HCT116 (cell line): ENCODE measurements at regions not wholly inside any gene's neighbourhood (a gene's known extent, or its start where the extent isn't known, plus 50 kb on each side); places are given as distances from the start of the nearest gene placed in this dataset.

Experiments
- ATAC-seq: fragments of 200-7000 bp; cut with Tn5 transposase; 2 replicates; pipeline ENCODE4 v1.9.1; 2020; ENCODE audit warnings: mild to moderate bottlenecking, moderate library complexity
- BruUV-seq: library from RNA; stranded (reverse); fragments of 400-500 nt; replicated peaks from 2 replicates; lab custom pipeline; 2021; lab: Mats Ljungman, UMichigan
- CTCF ChIA-PET: fragments of 300-600 bp; sonication (Branson Sonifier 250); formaldehyde crosslinking; loops from one replicate; lab custom pipeline; 2021; ENCODE audit warnings: antibody characterized with exemption; lab: Charles Lee
- POLR2A ChIA-PET: fragments of 300-600, 350-600 bp; sonication (Branson Sonifier 250); formaldehyde crosslinking; loops from one replicate; lab custom pipeline; 2021; ENCODE audit warnings: antibody characterized with exemption; lab: Charles Lee
- RAD21 ChIA-PET, 2 experiments: fragments of 300-600 bp; sonication (Branson Sonifier 250); formaldehyde crosslinking; loops; one replicate each; lab custom pipeline; 2023; ENCODE audit warnings: low total read pairs in 2 of 2; ENCODE audit not compliant: uncharacterized antibody in 2 of 2, unreplicated experiment in 2 of 2, low non-redundant PET in 1 of 2; lab: Charles Lee
- DNase-seq: peaks from one replicate; pipeline ENCODE4 v3.0.0-alpha.2; 2010; ENCODE audit warnings: low read depth, low spot score
- H2AFZ ChIP-seq: fragments of 200-600 bp; shearing (Covaris generic), sonication (generic); 2 replicates; pipeline ENCODE4 v1.6.1; 2017; ENCODE audit warnings: low read depth, mixed run types, mixed read lengths, antibody characterized with exemption, low read length; ENCODE audit not compliant: poor library complexity, severe bottlenecking
- H3K27ac ChIP-seq: 2 replicates; pipeline ENCODE4 v1.5.1; 2012; ENCODE audit warnings: low read depth, low read length
- H3K27me3 ChIP-seq: fragments of 200-600 bp; sonication (generic); 2 replicates; pipeline ENCODE4 v1.6.1; 2016; ENCODE audit warnings: mixed run types, low read length, mixed read lengths; ENCODE audit not compliant: insufficient read depth
- H3K36me3 ChIP-seq, 2 experiments: fragments of 200-500 bp in 1 of 2; fragments of 200-600 bp in 1 of 2; sonication (Bioruptor generic) in 1 of 2; sonication (generic) in 1 of 2; 2 replicates each; pipeline versions ENCODE4 v1.5.1 to v1.6.1; 2014 to 2016; ENCODE audit warnings: low read length in 2 of 2, inconsistent platforms in 1 of 2, mixed read lengths in 1 of 2, mixed run types in 1 of 2; ENCODE audit not compliant: insufficient read depth in 2 of 2, control insufficient read depth in 1 of 2
- H3K4me1 ChIP-seq, 2 experiments: fragments of 200-600 bp in 1 of 2; sonication (generic) in 1 of 2; 2 replicates each; pipeline versions ENCODE4 v1.5.1 to v1.6.1; 2012 to 2017; ENCODE audit warnings: low read length in 2 of 2, inconsistent platforms in 1 of 2, mild to moderate bottlenecking in 1 of 2, mixed read lengths in 1 of 2, mixed run types in 1 of 2, moderate library complexity in 1 of 2; ENCODE audit not compliant: insufficient read depth in 2 of 2, control insufficient read depth in 1 of 2
- H3K4me2 ChIP-seq: fragments of 200-600 bp; sonication (generic); 2 replicates; pipeline ENCODE4 v1.6.1; 2017; ENCODE audit warnings: mixed run types, low read length, mixed read lengths
- H3K4me3 ChIP-seq, 2 experiments: fragments of 200-600 bp in 1 of 2; sonication (generic) in 1 of 2; replicated peaks in 1 of 2; 2 replicates each; pipeline ENCODE4 v1.5.1; 2011 to 2016; ENCODE audit warnings: low read length in 2 of 2, control low read depth in 1 of 2, low read depth in 1 of 2, mild to moderate bottlenecking in 1 of 2, mixed read lengths in 1 of 2, mixed run types in 1 of 2
- H3K79me2 ChIP-seq: fragments of 200-600 bp; sonication (generic); 2 replicates; pipeline ENCODE4 v1.6.1; 2017; ENCODE audit warnings: mild to moderate bottlenecking, mixed run types, low read length, moderate library complexity, mixed read lengths; ENCODE audit not compliant: insufficient read depth
- H3K9ac ChIP-seq: fragments of 200-600 bp; sonication (generic); 2 replicates; pipeline ENCODE4 v1.6.1; 2016; ENCODE audit warnings: low read length, mixed read lengths
- H3K9me2 ChIP-seq: fragments of 200-600 bp; sonication (generic), shearing (Covaris generic); 2 replicates; pipeline ENCODE4 v1.6.1; 2017; ENCODE audit warnings: mixed run types, mild to moderate bottlenecking, moderate library complexity; ENCODE audit not compliant: insufficient read depth
- H3K9me3 ChIP-seq, 2 experiments: fragments of 200-500 bp in 1 of 2; fragments of 200-600 bp in 1 of 2; sonication (Bioruptor generic) in 1 of 2; sonication (generic) in 1 of 2; 2 replicates each; pipeline ENCODE4 v1.6.1; 2014 to 2017; ENCODE audit warnings: low read length in 2 of 2, mixed read lengths in 2 of 2, inconsistent platforms in 1 of 2, low read depth in 1 of 2, mild to moderate bottlenecking in 1 of 2, mixed run types in 1 of 2, moderate library complexity in 1 of 2; ENCODE audit not compliant: control insufficient read depth in 1 of 2, insufficient read depth in 1 of 2
- H4K20me1 ChIP-seq: fragments of 200-600 bp; sonication (generic), shearing (Covaris generic); 2 replicates; pipeline ENCODE4 v1.6.1; 2017; ENCODE audit warnings: mixed run types, mild to moderate bottlenecking, moderate library complexity; ENCODE audit not compliant: insufficient read depth
- CBX3 ChIP-seq: IDR thresholded peaks from 2 replicates; pipeline ENCODE4 v1.6.1; 2012; ENCODE audit warnings: low read depth
- CEBPB ChIP-seq: IDR thresholded peaks from 2 replicates; pipeline ENCODE4 v1.6.1; 2012; ENCODE audit warnings: low read depth
- CTCF ChIP-seq, 3 experiments: fragments of 200-600 bp in 1 of 3; sonication (generic) in 1 of 3; IDR thresholded peaks in 2 of 3; conservative IDR thresholded peaks in 1 of 3; 2 replicates each; pipeline ENCODE4 v1.5.1; 2012 to 2017; ENCODE audit warnings: low read depth in 2 of 3, low read length in 2 of 3, antibody characterized with exemption in 1 of 3, borderline replicate concordance in 1 of 3, control low read depth in 1 of 3, mild to moderate bottlenecking in 1 of 3, mixed read lengths in 1 of 3, mixed run types in 1 of 3, moderate library complexity in 1 of 3; ENCODE audit not compliant: insufficient read depth in 1 of 3
- EGR1 ChIP-seq: IDR thresholded peaks from 2 replicates; pipeline ENCODE4 v1.6.1; 2012; ENCODE audit warnings: low read depth
- ELF1 ChIP-seq: IDR thresholded peaks from 2 replicates; pipeline ENCODE4 v1.6.1; 2012; ENCODE audit warnings: low read depth, borderline replicate concordance
- EZH2 ChIP-seq: fragments of 200-600 bp; sonication (generic); IDR thresholded peaks from 2 replicates; pipeline ENCODE4 v1.6.1; 2017; ENCODE audit warnings: antibody characterized with exemption, mixed run types
- FOSL1 ChIP-seq: IDR thresholded peaks from 2 replicates; pipeline ENCODE4 v1.6.1; 2012; ENCODE audit warnings: low read depth
- POLR2A ChIP-seq: IDR thresholded peaks from 2 replicates; pipeline ENCODE4 v1.7.0; 2011; ENCODE audit warnings: borderline replicate concordance; ENCODE audit not compliant: insufficient read depth, insufficient read length; ENCODE audit errors: extremely low read depth
- RAD21 ChIP-seq: IDR thresholded peaks from 2 replicates; pipeline ENCODE4 v1.6.1; 2012; ENCODE audit warnings: low read depth, mild to moderate bottlenecking
- SIN3A ChIP-seq: IDR thresholded peaks from 2 replicates; pipeline ENCODE4 v1.6.1; 2012; ENCODE audit warnings: low read depth
- SP1 ChIP-seq: IDR thresholded peaks from 2 replicates; pipeline ENCODE4 v1.6.1; 2012; ENCODE audit warnings: low read depth
- TCF7L2 ChIP-seq: IDR thresholded peaks from 2 replicates; pipeline ENCODE4 v1.7.0; 2011; ENCODE audit warnings: borderline replicate concordance, inconsistent platforms; ENCODE audit not compliant: insufficient read depth, insufficient read length; ENCODE audit errors: extremely low read depth
- YY1 ChIP-seq: IDR thresholded peaks from 2 replicates; pipeline ENCODE4 v1.6.1; 2011; ENCODE audit warnings: low read length, low read depth, moderate library complexity, mild to moderate bottlenecking; ENCODE audit not compliant: insufficient replicate concordance; ENCODE audit errors: extremely low read depth
- ZBTB33 ChIP-seq: IDR thresholded peaks from 2 replicates; pipeline ENCODE4 v1.6.1; 2011; ENCODE audit warnings: mild to moderate bottlenecking, low read length, moderate library complexity; ENCODE audit not compliant: insufficient replicate concordance; ENCODE audit errors: extremely low read depth
- ZNF274 ChIP-seq: fragments of 200-500 bp; sonication (Bioruptor generic); IDR thresholded peaks from 2 replicates; pipeline ENCODE4 v1.6.1; 2014; ENCODE audit warnings: mild to moderate bottlenecking, low read depth, low read length, inconsistent platforms
- intact Hi-C: fragments of 100-400 bp; cut with micrococcal nuclease; formaldehyde crosslinking; loops from 2 replicates; pipeline ENCODE4 v1.10.0; 2022

GRCh38 chr18:76051396-76052226 lies 443.4 kb downstream of the ZNF516 start:
- RAD21 ChIA-PET = no interaction called here
- no peak overlapping the region for H3K4me3 ChIP-seq
- no peak for TF ChIP-seq FOSL1
- TF ChIP-seq SIN3A = no peak
- no peak for TF ChIP-seq RAD21
- TF ChIP-seq POLR2A = no peak
- TF ChIP-seq, all 23 proteins: peak for 0
- DNase-seq (no peak), ATAC-seq (no peak)
- Histone ChIP-seq H3K9me3 (no peaks in the 10 kb centered on the region), H3K4me2 (no peak overlapping the region), H4K20me1 (no peaks in the 10 kb centered on the region), H3K79me2 (no peaks in the 10 kb centered on the region), H3K36me3 (no peaks in the 10 kb centered on the region), H3K9ac (no peak overlapping the region), H3K4me1 (no peaks in the 10 kb centered on the region), H3K27me3 (no peaks in the 10 kb centered on the region), H2AFZ (no peak overlapping the region), H3K27ac (no peak overlapping the region), H3K9me2 (no peaks in the 10 kb centered on the region)
- POLR2A ChIA-PET = no interaction called here
- no TSS peak for BruUV-seq
- CTCF ChIA-PET = no interaction called here
- intact Hi-C loops = no loop called here

GRCh38 chr18:76046221-76046620 lies 448.8 kb downstream of the ZNF516 start:
- ChIA-PET CTCF (no interaction called here), RAD21 (no interaction called here), POLR2A (no interaction called here)
- H3K9ac ChIP-seq = no peak overlapping the region
- intact Hi-C loops = no loop called here
- H3K36me3 ChIP-seq = no peaks in the 10 kb centered on the region
- H3K4me1 ChIP-seq = no peaks in the 10 kb centered on the region
- DNase-seq = no peak
- H3K27ac ChIP-seq = no peak overlapping the region
- TF ChIP-seq ELF1 (no peak), EGR1 (no peak), CBX3 (no peak), ZNF274 (no peak), POLR2A (no peak), CEBPB (no peak), CTCF (IDR thresholded peaks at IDR 0.05 in 2 of 3, conservative IDR thresholded peaks at IDR 0.05 in 1 of 3; ENCODE audit: borderline replicate concordance in 1 of 3, insufficient read depth in 1 of 3, low read depth in 2 of 3, low read length in 2 of 3) (no peak), EZH2 (no peak), SIN3A (no peak), ZBTB33 (no peak), YY1 (no peak), FOSL1 (no peak), TCF7L2 (no peak), SP1 (no peak)
- no peaks in the 10 kb centered on the region for H3K79me2 ChIP-seq
- no peaks in the 10 kb centered on the region for H4K20me1 ChIP-seq
- no TSS peak for BruUV-seq
- no peaks in the 10 kb centered on the region for H3K9me2 ChIP-seq
- 0 out of 2 replicates have a peak, but pooled peaks cover 3% of the 10 kb centered on the region for H3K27me3 ChIP-seq
- H3K9me3 ChIP-seq = no peaks in the 10 kb centered on the region
- no peak overlapping the region for H3K4me3 ChIP-seq
- ATAC-seq = no peak
- H3K4me2 ChIP-seq = no peak overlapping the region
- H2AFZ ChIP-seq = no peak overlapping the region
